H9 (cell line): ENCODE measurements at regions not wholly inside any gene's neighbourhood (a gene's known extent, or its start where the extent isn't known, plus 50 kb on each side); places are given as distances from the start of the nearest gene placed in this dataset.

Source experiments
- DNase-seq: peaks from one replicate; pipeline ENCODE4 v3.0.0-alpha.2; 2017
- H2AFZ ChIP-seq: one replicate; pipeline ENCODE4 v1.6.1; 2013; ENCODE audit warnings: mild to moderate bottlenecking, low read length, control low read depth, moderate library complexity
- H2AK5ac ChIP-seq: 2 replicates; pipeline ENCODE4 v1.6.1; 2013; ENCODE audit warnings: low read length, control low read depth, mixed read lengths; ENCODE audit not compliant: insufficient read length
- H2BK120ac ChIP-seq: one replicate; pipeline ENCODE4 v1.6.1; 2013; ENCODE audit warnings: low read depth, mild to moderate bottlenecking, low read length, control low read depth, inconsistent platforms; ENCODE audit not compliant: poor library complexity, severe bottlenecking
- H2BK12ac ChIP-seq: 2 replicates; pipeline ENCODE4 v1.6.1; 2013; ENCODE audit warnings: low read length, control low read depth, mixed read lengths, low read depth; ENCODE audit not compliant: insufficient read length
- H2BK15ac ChIP-seq: 2 replicates; pipeline ENCODE4 v1.6.1; 2013; ENCODE audit warnings: low read depth, low read length, control low read depth
- H2BK20ac ChIP-seq: one replicate; pipeline ENCODE4 v1.6.1; 2013; ENCODE audit warnings: low read depth, mild to moderate bottlenecking, low read length, control low read depth, inconsistent platforms; ENCODE audit not compliant: poor library complexity, severe bottlenecking
- H2BK5ac ChIP-seq: 2 replicates; pipeline ENCODE4 v1.6.1; 2013; ENCODE audit warnings: low read length, control low read depth, mixed read lengths; ENCODE audit not compliant: insufficient read length
- H3K14ac ChIP-seq: 2 replicates; pipeline ENCODE4 v1.6.1; 2013; ENCODE audit warnings: low read length, control low read depth; ENCODE audit not compliant: insufficient read depth
- H3K18ac ChIP-seq: 2 replicates; pipeline ENCODE4 v1.6.1; 2013; ENCODE audit warnings: low read depth, mild to moderate bottlenecking, mixed read lengths, low read length, control low read depth; ENCODE audit not compliant: insufficient read length
- H3K23ac ChIP-seq: 2 replicates; pipeline ENCODE4 v1.6.1; 2013; ENCODE audit warnings: low read length, control low read depth, mixed read lengths, low read depth; ENCODE audit not compliant: insufficient read length
- H3K23me2 ChIP-seq: 2 replicates; pipeline ENCODE4 v1.6.1; 2013; ENCODE audit warnings: low read depth, mild to moderate bottlenecking, mixed read lengths, low read length, control low read depth; ENCODE audit not compliant: insufficient read length, poor library complexity, severe bottlenecking
- H3K27ac ChIP-seq: 2 replicates; pipeline ENCODE4 v1.5.1; 2013; ENCODE audit warnings: low read length, control low read depth, mixed read lengths, low read depth; ENCODE audit not compliant: insufficient read length
- H3K27me3 ChIP-seq: 2 replicates; pipeline ENCODE4 v1.6.1; 2013; ENCODE audit warnings: low read length, control low read depth, inconsistent platforms; ENCODE audit not compliant: insufficient read depth
- H3K4ac ChIP-seq: 2 replicates; pipeline ENCODE4 v1.6.1; 2013; ENCODE audit warnings: low read depth, mild to moderate bottlenecking, control low read depth, inconsistent platforms, low read length, moderate library complexity
- H3K4me1 ChIP-seq: 2 replicates; pipeline ENCODE4 v1.6.1; 2013; ENCODE audit warnings: low read length, control low read depth, inconsistent platforms; ENCODE audit not compliant: insufficient read depth
- H3K4me2 ChIP-seq: 2 replicates; pipeline ENCODE4 v1.6.1; 2013; ENCODE audit warnings: low read length, control low read depth, mixed read lengths; ENCODE audit not compliant: insufficient read length, insufficient read depth
- H3K56ac ChIP-seq: 2 replicates; pipeline ENCODE4 v1.6.1; 2013; ENCODE audit warnings: low read depth, mild to moderate bottlenecking, mixed read lengths, low read length, control low read depth; ENCODE audit not compliant: insufficient read length
- H3K79me1 ChIP-seq: 2 replicates; pipeline ENCODE4 v1.6.1; 2013; ENCODE audit warnings: low read depth, mild to moderate bottlenecking, moderate library complexity, low read length, control low read depth, inconsistent platforms; ENCODE audit not compliant: insufficient read depth, poor library complexity, severe bottlenecking
- H3K79me2 ChIP-seq: 2 replicates; pipeline ENCODE4 v1.6.1; 2013; ENCODE audit warnings: low read length, control low read depth, inconsistent platforms; ENCODE audit not compliant: insufficient read depth
- H3K9ac ChIP-seq: 2 replicates; pipeline ENCODE4 v1.6.1; 2013; ENCODE audit warnings: low read length, control low read depth, mixed read lengths; ENCODE audit not compliant: insufficient read length; ENCODE audit errors: extremely low read depth
- H3K9me3 ChIP-seq: one replicate; pipeline ENCODE4 v1.6.1; 2013; ENCODE audit warnings: low read depth, low read length, inconsistent platforms; ENCODE audit not compliant: control insufficient read depth
- H3T11ph ChIP-seq: one replicate; pipeline ENCODE4 v1.6.1; 2013; ENCODE audit warnings: mild to moderate bottlenecking, low read length, control low read depth, inconsistent platforms
- H4K20me1 ChIP-seq: one replicate; pipeline ENCODE4 v1.6.1; 2013; ENCODE audit not compliant: control insufficient read depth, insufficient read length, insufficient read depth
- H4K5ac ChIP-seq: 2 replicates; pipeline ENCODE4 v1.6.1; 2013; ENCODE audit warnings: low read depth, mild to moderate bottlenecking, mixed read lengths, low read length, control low read depth; ENCODE audit not compliant: insufficient read length
- H4K8ac ChIP-seq: replicated peaks from 2 replicates; pipeline ENCODE4 v1.6.1; 2013; ENCODE audit warnings: low read length, control low read depth, mixed read lengths, low read depth; ENCODE audit not compliant: insufficient read length
- H4K91ac ChIP-seq: 2 replicates; pipeline ENCODE4 v1.6.1; 2013; ENCODE audit warnings: low read depth, mild to moderate bottlenecking, moderate library complexity, mixed read lengths, low read length, control low read depth; ENCODE audit not compliant: insufficient read length
- H3K27ac Mint-ChIP-seq, 3 experiments: 2 replicates in 2 of 3; 3 replicates in 1 of 3; pipeline ENCODE4 v1.8.0; 2020 to 2021; ENCODE audit warnings: mixed read lengths in 3 of 3, mild to moderate bottlenecking in 1 of 3, moderate library complexity in 1 of 3
- H3K27me3 Mint-ChIP-seq: 2 replicates; pipeline ENCODE4 v1.8.0; 2021; ENCODE audit warnings: low read depth, mild to moderate bottlenecking, moderate library complexity, mixed read lengths
- H3K36me3 Mint-ChIP-seq, 3 experiments: 2 replicates in 2 of 3; 3 replicates in 1 of 3; pipeline ENCODE4 v1.8.0; 2020 to 2021; ENCODE audit warnings: low read depth in 3 of 3, mixed read lengths in 3 of 3; ENCODE audit not compliant: insufficient read depth in 1 of 3
- H3K4me1 Mint-ChIP-seq, 2 experiments: 2 replicates each; pipeline ENCODE4 v1.8.0; 2020; ENCODE audit warnings: mixed read lengths in 2 of 2
- H3K4me3 Mint-ChIP-seq, 2 experiments: 2 replicates in 1 of 2; 3 replicates in 1 of 2; pipeline ENCODE4 v1.8.0; 2020 to 2021; ENCODE audit warnings: mild to moderate bottlenecking in 2 of 2, mixed read lengths in 2 of 2, moderate library complexity in 1 of 2
- H3K9me3 Mint-ChIP-seq, 2 experiments: 2 replicates in 1 of 2; 3 replicates in 1 of 2; pipeline ENCODE4 v1.8.0; 2020; ENCODE audit warnings: mild to moderate bottlenecking in 2 of 2, mixed read lengths in 2 of 2, moderate library complexity in 1 of 2
- WGBS: extraction: QIAGEN DNeasy Blood & Tissue Kit; methylation state at CpG from one replicate; pipeline ENCODE4 v1.1.7; 2013; ENCODE audit warnings: missing lambda C conversion rate, low lambda C conversion rate, mixed read lengths; ENCODE audit not compliant: insufficient read length; ENCODE audit errors: extremely low coverage; 5-methylcytosine and 5-hydroxymethylcytosine counted together
- TF ChIP-seq, protein P1 (sequence below): fragments of 200-600 bp; sonication (generic); conservative IDR thresholded peaks from 3 replicates; pipeline ENCODE4 v1.8.0; 2021; ENCODE audit warnings: antibody characterized with exemption, mild to moderate bottlenecking

DNA sequence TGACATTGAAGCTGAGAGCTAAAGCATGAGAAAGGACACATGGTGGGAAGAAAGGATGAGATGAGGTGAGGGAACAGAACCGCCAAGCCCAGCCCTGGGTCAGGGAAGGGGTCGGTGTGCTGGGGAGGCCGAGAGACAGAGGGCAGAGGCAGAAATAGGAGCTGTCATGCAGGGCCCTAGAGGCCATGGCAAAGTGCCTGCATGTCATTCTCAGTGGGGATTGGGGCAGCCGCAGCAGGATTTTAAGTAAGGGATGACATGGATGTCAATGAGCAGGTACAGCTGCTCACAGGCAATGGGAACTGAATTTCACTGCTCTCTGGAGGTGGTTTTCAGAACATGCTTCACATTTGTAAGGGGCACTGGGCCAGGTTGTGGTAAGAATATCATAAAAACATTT, 227.4 kb downstream of the RAB11FIP2 start:
- Histone ChIP-seq H4K20me1 (no peaks in the 10 kb centered on the region), H3K9me3 (no peaks in the 10 kb centered on the region), H2AK5ac (no peak overlapping the region), H3K4me2 (no peak overlapping the region), H3K56ac (no peak overlapping the region), H4K8ac (no peak overlapping the region), H2BK20ac (no peak overlapping the region), H3K4ac (no peak overlapping the region), H3K23ac (no peak overlapping the region), H4K91ac (no peak overlapping the region), H3K27ac (no peak overlapping the region), H3K9ac (no peak overlapping the region), H3K18ac (no peak overlapping the region), H2AFZ (no peak overlapping the region), H4K5ac (no peak overlapping the region), H3K27me3 (no peaks in the 10 kb centered on the region), H2BK120ac (no peak overlapping the region), H3K23me2 (no peaks in the 10 kb centered on the region), H3K14ac (no peak overlapping the region; the same call in 1 of the 2 replicates), H2BK12ac (no peak overlapping the region), H3K4me1 (no peaks in the 10 kb centered on the region; the same call in 1 of the 2 replicates), H3K79me1 (no peaks in the 10 kb centered on the region), H3T11ph (no peak overlapping the region), H3K79me2 (no peaks in the 10 kb centered on the region), H2BK5ac (no peak overlapping the region), H2BK15ac (no peak overlapping the region)
- Mint-ChIP-seq H3K27me3 (peaks cover 3% of the 10 kb centered on the region; the same call in 1 of the 2 replicates), H3K4me3 (no peak overlapping the region), H3K9me3 (peaks cover 0 to 3% of the 10 kb centered on the region in 2 experiments; a peak in 1 of 5 replicates), H3K27ac (no peak overlapping the region), H3K36me3 (no peaks in the 10 kb centered on the region), H3K4me1 (peaks cover 0 to 9% of the 10 kb centered on the region in 2 experiments; a peak in 2 of 4 replicates)
- no CpG with 5 or more reads among the region's 4 CpGs for WGBS
- TF ChIP-seq, protein P1, sequence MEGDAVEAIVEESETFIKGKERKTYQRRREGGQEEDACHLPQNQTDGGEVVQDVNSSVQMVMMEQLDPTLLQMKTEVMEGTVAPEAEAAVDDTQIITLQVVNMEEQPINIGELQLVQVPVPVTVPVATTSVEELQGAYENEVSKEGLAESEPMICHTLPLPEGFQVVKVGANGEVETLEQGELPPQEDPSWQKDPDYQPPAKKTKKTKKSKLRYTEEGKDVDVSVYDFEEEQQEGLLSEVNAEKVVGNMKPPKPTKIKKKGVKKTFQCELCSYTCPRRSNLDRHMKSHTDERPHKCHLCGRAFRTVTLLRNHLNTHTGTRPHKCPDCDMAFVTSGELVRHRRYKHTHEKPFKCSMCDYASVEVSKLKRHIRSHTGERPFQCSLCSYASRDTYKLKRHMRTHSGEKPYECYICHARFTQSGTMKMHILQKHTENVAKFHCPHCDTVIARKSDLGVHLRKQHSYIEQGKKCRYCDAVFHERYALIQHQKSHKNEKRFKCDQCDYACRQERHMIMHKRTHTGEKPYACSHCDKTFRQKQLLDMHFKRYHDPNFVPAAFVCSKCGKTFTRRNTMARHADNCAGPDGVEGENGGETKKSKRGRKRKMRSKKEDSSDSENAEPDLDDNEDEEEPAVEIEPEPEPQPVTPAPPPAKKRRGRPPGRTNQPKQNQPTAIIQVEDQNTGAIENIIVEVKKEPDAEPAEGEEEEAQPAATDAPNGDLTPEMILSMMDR: no peak
- DNase-seq: no peak
